B cell (primary cell): ENCODE measurements at regions not wholly inside any gene's neighbourhood (a gene's known extent, or its start where the extent isn't known, plus 50 kb on each side); places are given as distances from the start of the nearest gene placed in this dataset.
"Not testable (repeated sequence)": the region's sequence is repeated elsewhere in the genome, so short reads cannot be mapped to it uniquely, and the experiment has no call there.

ENCODE experiments used
- ATAC-seq: fragments of 200-7000 bp; cut with Tn5 transposase; one replicate; pipeline ENCODE4 v1.10.0; 2021; ENCODE audit warnings: low read depth, mild to moderate bottlenecking, moderate number of reproducible peaks, moderate library complexity
- CTCF ChIA-PET: fragments of 350-600 bp; sonication (Branson Sonifier 250); formaldehyde crosslinking; loops from one replicate; lab custom pipeline; 2021; ENCODE audit warnings: antibody characterized with exemption, inconsistent platforms; lab: Charles Lee
- POLR2A ChIA-PET: fragments of 350-600 bp; sonication (Branson Sonifier 250); formaldehyde crosslinking; loops from one replicate; lab custom pipeline; 2021; ENCODE audit warnings: antibody characterized with exemption; lab: Charles Lee
- DNase-seq: peaks from one replicate; pipeline ENCODE4 v3.0.0; 2013
- H2AFZ ChIP-seq: 2 replicates; pipeline ENCODE4 v1.6.1; 2012; ENCODE audit warnings: mild to moderate bottlenecking, low read depth, low read length; ENCODE audit not compliant: insufficient read depth, poor library complexity, severe bottlenecking
- H3K27ac ChIP-seq, 2 donors: 1 replicate in 1 of 2; 2 replicates in 1 of 2; pipeline ENCODE4 v1.5.1; 2012 to 2013; ENCODE audit warnings: low read length in 2 of 2, mild to moderate bottlenecking in 2 of 2, moderate library complexity in 1 of 2
- H3K27me3 ChIP-seq, 4 experiments: fragments of 200-600 bp in 1 of 4; sonication (generic) in 1 of 4; replicated peaks in 1 of 4; 1 replicate in 2 of 4; 2 replicates in 2 of 4; pipeline versions ENCODE4 v1.6.1 to v1.7.0; 2013 to 2016; ENCODE audit warnings: low read length in 3 of 4, mild to moderate bottlenecking in 2 of 4, mixed read lengths in 1 of 4, moderate library complexity in 1 of 4; ENCODE audit not compliant: insufficient read depth in 4 of 4, control insufficient read depth in 3 of 4; ENCODE audit errors: control extremely low read depth in 1 of 4
- H3K36me3 ChIP-seq, 2 experiments: replicated peaks in 1 of 2; 1 replicate in 1 of 2; 2 replicates in 1 of 2; pipeline versions ENCODE4 v1.6.1 to v1.7.1; 2013; ENCODE audit warnings: low read length in 1 of 2; ENCODE audit not compliant: insufficient read depth in 2 of 2, control insufficient read depth in 1 of 2; ENCODE audit errors: control extremely low read depth in 1 of 2, extremely low read depth in 1 of 2
- H3K4me1 ChIP-seq, 2 donors: fragments of 200-600 bp in 1 of 2; sonication (generic) in 1 of 2; 1 replicate in 1 of 2; 2 replicates in 1 of 2; pipeline versions ENCODE4 v1.5.1 to v1.6.1; 2013 to 2017; ENCODE audit warnings: low read length in 2 of 2; ENCODE audit not compliant: control insufficient read depth in 2 of 2, insufficient read depth in 2 of 2
- H3K4me2 ChIP-seq: replicated peaks from 2 replicates; pipeline ENCODE3; 2012; ENCODE audit warnings: mild to moderate bottlenecking, low read depth, low read length; ENCODE audit not compliant: poor library complexity, severe bottlenecking
- H3K4me3 ChIP-seq, 5 experiments: fragments of 200-600 bp in 1 of 5; sonication (generic) in 1 of 5; 1 replicate in 3 of 5; 2 replicates in 2 of 5; pipeline versions ENCODE4 v1.5.1 to v1.7.0; 2011 to 2016; ENCODE audit warnings: low read length in 4 of 5, mild to moderate bottlenecking in 4 of 5, low read depth in 2 of 5, control low read depth in 1 of 5, moderate library complexity in 1 of 5; ENCODE audit not compliant: insufficient read depth in 1 of 5; ENCODE audit errors: control extremely low read depth in 1 of 5, extremely low read depth in 1 of 5
- H3K79me2 ChIP-seq: fragments of 200-600 bp; sonication (generic); one replicate; pipeline ENCODE4 v1.6.0; 2016; ENCODE audit warnings: low read length; ENCODE audit not compliant: control insufficient read depth, insufficient read depth
- H3K9ac ChIP-seq: fragments of 200-600 bp; sonication (generic); 2 replicates; pipeline ENCODE4 v1.6.1; 2017; ENCODE audit warnings: mild to moderate bottlenecking, low read length, moderate library complexity
- H3K9me3 ChIP-seq, 3 donors: one replicate each; pipeline versions ENCODE4 v1.6.1 to v1.7.1; 2013; ENCODE audit warnings: low read length in 2 of 3; ENCODE audit not compliant: control insufficient read depth in 2 of 3, insufficient read depth in 1 of 3; ENCODE audit errors: control extremely low read depth in 1 of 3
- H4K20me1 ChIP-seq: 2 replicates; pipeline ENCODE4 v1.6.0; 2012; ENCODE audit warnings: mild to moderate bottlenecking, low read length; ENCODE audit not compliant: insufficient read depth, control insufficient read depth, poor library complexity, severe bottlenecking
- H3K27ac Mint-ChIP-seq: one replicate; pipeline ENCODE4 v1.8.0; 2021; ENCODE audit warnings: mixed read lengths
- H3K27me3 Mint-ChIP-seq: one replicate; pipeline ENCODE4 v1.8.0; 2021; ENCODE audit warnings: mixed read lengths
- H3K4me1 Mint-ChIP-seq: one replicate; pipeline ENCODE4 v1.8.0; 2021; ENCODE audit warnings: mixed read lengths
- H3K4me3 Mint-ChIP-seq: one replicate; pipeline ENCODE4 v1.8.0; 2021; ENCODE audit warnings: mixed read lengths
- H3K9me3 Mint-ChIP-seq: one replicate; pipeline ENCODE4 v1.8.0; 2022; ENCODE audit warnings: mixed read lengths; ENCODE audit not compliant: insufficient read depth
- CTCF ChIP-seq: fragments of 200-600 bp; IDR thresholded peaks from one replicate; pipeline ENCODE4 v1.8.0; 2022; ENCODE audit warnings: antibody characterized with exemption, mild to moderate bottlenecking
- EZH2 ChIP-seq: IDR thresholded peaks from 2 replicates; pipeline ENCODE4 v1.6.1; 2012; ENCODE audit warnings: borderline replicate concordance, low read depth, mild to moderate bottlenecking, moderate library complexity, low read length; ENCODE audit not compliant: insufficient read depth, poor library complexity, severe bottlenecking
- WGBS: methylation state at CpG from one replicate; pipeline ENCODE4 v1.1.5; 2013; ENCODE audit warnings: missing lambda C conversion rate; ENCODE audit not compliant: insufficient coverage; 5-methylcytosine and 5-hydroxymethylcytosine counted together
- intact Hi-C: fragments of 100-400 bp; cut with micrococcal nuclease; formaldehyde crosslinking; loops from one replicate; pipeline ENCODE4 v1.10.0; 2022

GRCh38 chr2:77725045-77725444 is 202.9 kb upstream of the LRRTM4 start:
- Histone ChIP-seq H2AFZ (no peak overlapping the region), H3K4me3 (no peak overlapping the region), H4K20me1 (no peaks in the 10 kb centered on the region), H3K79me2 (no peaks in the 10 kb centered on the region), H3K27me3 (no peaks in the 10 kb centered on the region), H3K9me3 (no peaks in the 10 kb centered on the region), H3K36me3 (no peaks in the 10 kb centered on the region), H3K27ac (no peak overlapping the region), H3K9ac (no peak overlapping the region), H3K4me2 (no peak overlapping the region), H3K4me1 (no peaks in the 10 kb centered on the region)
- Mint-ChIP-seq H3K9me3 (peaks cover 3% of the 10 kb centered on the region), H3K27ac (no peak overlapping the region), H3K4me1 (no peaks in the 10 kb centered on the region), H3K4me3 (no peak overlapping the region), H3K27me3 (no peaks in the 10 kb centered on the region)
- ChIA-PET POLR2A (no interaction called here), CTCF (no interaction called here)
- ATAC-seq = no peak
- no peak for TF ChIP-seq CTCF
- no peak for TF ChIP-seq EZH2
- intact Hi-C loops = no loop called here
- DNase-seq = no peak
- WGBS = no CpG with 5 or more reads among the region's 1 CpG

GRCh38 chr2:77734662-77735340 is 212.6 kb upstream of the LRRTM4 start:
- H2AFZ ChIP-seq, H3K4me3 Mint-ChIP-seq, H3K27me3 ChIP-seq, CTCF ChIA-PET, H3K27me3 Mint-ChIP-seq, ATAC-seq, H3K9me3 ChIP-seq, H3K4me3 ChIP-seq, H4K20me1 ChIP-seq, H3K79me2 ChIP-seq, H3K4me1 ChIP-seq, H3K9me3 Mint-ChIP-seq, intact Hi-C loops, H3K27ac Mint-ChIP-seq, H3K4me1 Mint-ChIP-seq, H3K27ac ChIP-seq, H3K9ac ChIP-seq, H3K36me3 ChIP-seq, H3K4me2 ChIP-seq, POLR2A ChIA-PET: not testable (repeated sequence)
- WGBS = 95% methylated on average over 32 of the region's 39 CpGs
- peak; percentile 3 for DNase-seq
